Smooth muscle cell (in vitro differentiated cells): ENCODE measurements at regions not wholly inside any gene's neighbourhood (a gene's known extent, or its start where the extent isn't known, plus 50 kb on each side); places are given as distances from the start of the nearest gene placed in this dataset.

ENCODE experiments used
- DNase-seq: peaks from one replicate; lab custom pipeline; 2025; ENCODE audit not compliant: unreplicated experiment; lab: John Stamatoyannopoulos, UW
- H2AFZ ChIP-seq: fragments of 200-600 bp; sonication (generic); 2 replicates; pipeline ENCODE4 v1.6.0; 2016; ENCODE audit warnings: antibody characterized with exemption, low read depth, mild to moderate bottlenecking
- H3F3A ChIP-seq: fragments of 200-600 bp; sonication (generic); 2 replicates; pipeline ENCODE4 v1.6.0; 2017; ENCODE audit warnings: antibody characterized with exemption, low read depth
- H3K27ac ChIP-seq: fragments of 200-600 bp; sonication (generic); 2 replicates; pipeline ENCODE4 v1.5.1; 2016; ENCODE audit warnings: low read depth, mild to moderate bottlenecking
- H3K27me3 ChIP-seq: fragments of 200-600 bp; sonication (generic); 2 replicates; pipeline ENCODE4 v1.6.1; 2016; ENCODE audit warnings: low read depth, mild to moderate bottlenecking
- H3K36me3 ChIP-seq: fragments of 200-600 bp; sonication (generic); 2 replicates; pipeline ENCODE4 v1.5.1; 2016; ENCODE audit warnings: low read depth
- H3K4me1 ChIP-seq: fragments of 200-600 bp; sonication (generic); 2 replicates; pipeline ENCODE4 v1.5.1; 2016; ENCODE audit warnings: low read depth
- H3K4me2 ChIP-seq: fragments of 200-600 bp; sonication (generic); 2 replicates; pipeline ENCODE4 v1.6.0; 2016; ENCODE audit warnings: mild to moderate bottlenecking
- H3K4me3 ChIP-seq: fragments of 200-600 bp; sonication (generic); 2 replicates; pipeline ENCODE4 v1.5.1; 2016; ENCODE audit warnings: mild to moderate bottlenecking
- H3K79me2 ChIP-seq: fragments of 200-600 bp; sonication (generic); 2 replicates; pipeline ENCODE4 v1.6.0; 2016; ENCODE audit warnings: low read depth, mild to moderate bottlenecking
- H3K9ac ChIP-seq: fragments of 200-600 bp; sonication (generic); 2 replicates; pipeline ENCODE4 v1.6.0; 2016; ENCODE audit warnings: low read depth
- H3K9me3 ChIP-seq: fragments of 200-600 bp; sonication (generic); replicated peaks from 2 replicates; pipeline ENCODE4 v1.5.1; 2016; ENCODE audit warnings: low read depth
- H4K20me1 ChIP-seq: fragments of 200-600 bp; sonication (generic); 2 replicates; pipeline ENCODE4 v1.6.0; 2016; ENCODE audit warnings: low read depth
- CTCF ChIP-seq: fragments of 200-600 bp; sonication (generic); IDR thresholded peaks from 2 replicates; pipeline ENCODE4 v1.5.1; 2017; ENCODE audit warnings: borderline replicate concordance, mild to moderate bottlenecking, antibody characterized with exemption; ENCODE audit not compliant: insufficient read depth, poor library complexity, severe bottlenecking
- whole genome bisulfite sequencing: methylation state at CpG from one replicate; pipeline ENCODE4 v1.1.7; 2016; ENCODE audit warnings: low lambda C conversion rate; 5-methylcytosine and 5-hydroxymethylcytosine counted together

- Histone ChIP-seq H3K27ac (no peak overlapping the region), H3K4me1 (peaks cover 6% of the 10 kb centered on the region), H3K9me3 (no peaks in the 10 kb centered on the region), H3K4me3 (no peak overlapping the region), H4K20me1 (no peaks in the 10 kb centered on the region), H3K4me2 (no peak overlapping the region), H3K79me2 (no peaks in the 10 kb centered on the region), H3F3A (peaks cover 10% of the 10 kb centered on the region), H3K36me3 (no peaks in the 10 kb centered on the region), H3K27me3 (no peaks in the 10 kb centered on the region), H3K9ac (no peak overlapping the region), H2AFZ (no peak overlapping the region)
- no peak for DNase-seq
- 67% methylated on average over 5 of the region's 5 CpGs for whole genome bisulfite sequencing
- TF ChIP-seq CTCF = no peak
Measured at GRCh38 chr12:67802731-67803130, 154.2 kb downstream of the DYRK2 start.

- WGBS = 84% methylated on average over 4 of the region's 4 CpGs
Measured at GRCh38 chr12:67803278-67803993, 154.9 kb downstream of the DYRK2 start.

GRCh38 chr12:67804168-67804567, 155.6 kb downstream of the DYRK2 start:
- no peak overlapping the region for H3K4me2 ChIP-seq
- H3K79me2 ChIP-seq = no peaks in the 10 kb centered on the region
- no peak overlapping the region for H2AFZ ChIP-seq
- H3K9ac ChIP-seq = no peak overlapping the region
- 65% methylated on average over 1 of the region's 1 CpG for WGBS
- peaks cover 9% of the 10 kb centered on the region for H3K4me1 ChIP-seq
- no peak for DNase-seq
- no peaks in the 10 kb centered on the region for H3K36me3 ChIP-seq
- no peaks in the 10 kb centered on the region for H4K20me1 ChIP-seq
- H3K9me3 ChIP-seq = no peaks in the 10 kb centered on the region
- no peak for TF ChIP-seq CTCF
- no peaks in the 10 kb centered on the region for H3K27me3 ChIP-seq
- H3F3A ChIP-seq = peaks cover 14% of the 10 kb centered on the region
- H3K4me3 ChIP-seq = no peak overlapping the region
- H3K27ac ChIP-seq = no peak overlapping the region

More at GRCh38 chr12:67803278-67803993, 154.9 kb downstream of the DYRK2 start:
- Histone ChIP-seq H4K20me1 (no peaks in the 10 kb centered on the region), H3K4me1 (peaks cover 11% of the 10 kb centered on the region), H2AFZ (no peak overlapping the region), H3K4me3 (no peak overlapping the region), H3K79me2 (no peaks in the 10 kb centered on the region), H3K9me3 (no peaks in the 10 kb centered on the region), H3K9ac (no peak overlapping the region), H3K36me3 (no peaks in the 10 kb centered on the region), H3F3A (peaks cover 16% of the 10 kb centered on the region), H3K27ac (no peak overlapping the region), H3K27me3 (no peaks in the 10 kb centered on the region), H3K4me2 (no peak overlapping the region)
- no peak for TF ChIP-seq CTCF
- DNase-seq = no peak

GRCh38 chr12:67807814-67808213, 159.3 kb downstream of the DYRK2 start:
- peak overlapping the region; percentile 17 for H3K4me3 ChIP-seq
- H3K9ac ChIP-seq = peak overlapping the region; percentile 58
- H3K27ac ChIP-seq = peak overlapping the region; percentile 91
- no peaks in the 10 kb centered on the region for H3K9me3 ChIP-seq
- peak overlapping the region; percentile 80 for H3K4me2 ChIP-seq
- TF ChIP-seq CTCF = no peak
- peaks cover 9% of the 10 kb centered on the region for H3K4me1 ChIP-seq
- H4K20me1 ChIP-seq = no peaks in the 10 kb centered on the region
- peaks cover 14% of the 10 kb centered on the region for H3F3A ChIP-seq
- WGBS = 16% methylated on average over 5 of the region's 5 CpGs
- no peaks in the 10 kb centered on the region for H3K27me3 ChIP-seq
- DNase-seq = no peak
- no peaks in the 10 kb centered on the region for H3K79me2 ChIP-seq
- H3K36me3 ChIP-seq = no peaks in the 10 kb centered on the region
- peak overlapping the region; percentile 74 for H2AFZ ChIP-seq
